Central memory CD4-positive, alpha-beta T cell (primary cell): ENCODE measurements at regions not wholly inside any gene's neighbourhood (a gene's known extent, or its start where the extent isn't known, plus 50 kb on each side); places are given as distances from the start of the nearest gene placed in this dataset.
"Not testable (repeated sequence)": the region's sequence is repeated elsewhere in the genome, so short reads cannot be mapped to it uniquely, and the experiment has no call there.

Source experiments
- DNase-seq: peaks from one replicate; pipeline ENCODE4 v3.0.0; 2022

- no peak for DNase-seq
These were observed 54.3 kb upstream of the NEIL3 start for GRCh38 chr4:177255359-177255758.

- DNase-seq, result no peak
These were observed 52.7 kb upstream of the NEIL3 start for GRCh38 chr4:177256950-177257349.

DNA sequence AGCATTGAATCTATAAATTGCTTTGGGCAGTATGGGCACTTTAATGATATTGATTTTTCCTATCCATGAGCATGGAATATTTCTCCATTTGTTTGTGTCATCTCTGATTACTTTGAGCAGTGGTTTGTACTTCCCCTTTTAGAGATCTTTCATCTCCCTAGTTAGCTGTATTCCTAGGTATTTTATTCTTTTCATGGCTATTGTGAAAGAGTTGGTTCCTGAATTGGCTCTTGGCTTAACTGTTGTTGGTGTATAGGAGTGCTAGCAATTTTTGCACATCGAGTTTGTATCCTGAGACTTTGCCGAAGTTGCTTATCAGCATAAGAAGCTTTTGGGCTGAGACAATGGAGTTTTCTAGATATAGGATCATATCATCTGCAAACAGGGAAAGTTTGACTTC is 50.2 kb upstream of the NEIL3 start:
- not testable (repeated sequence) for DNase-seq
